GM12878 (cell line): ENCODE measurements at regions not wholly inside any gene's neighbourhood (a gene's known extent, or its start where the extent isn't known, plus 50 kb on each side); places are given as distances from the start of the nearest gene placed in this dataset.

ENCODE experiments used
- ATAC-seq: fragments of 200-7000 bp; cut with Tn5 transposase; 3 replicates; pipeline ENCODE4 v1.9.1; 2020; ENCODE audit warnings: mild to moderate bottlenecking, moderate library complexity
- BruUV-seq: library from RNA; stranded (reverse); fragments of 400-500 nt; replicated peaks from 2 replicates; lab custom pipeline; 2021; lab: Mats Ljungman, UMichigan
- CTCF ChIA-PET: fragments of 300-600 bp; sonication (Branson Sonifier 250); formaldehyde crosslinking; extraction: SDS; loops from one replicate; lab custom pipeline; 2021; ENCODE audit warnings: inconsistent platforms; lab: Yijun Ruan, JAX
- POLR2A ChIA-PET: fragments of 350-600 bp; formaldehyde crosslinking; extraction: SDS; loops from one replicate; lab custom pipeline; 2021; ENCODE audit warnings: inconsistent platforms; lab: Charles Lee
- RAD21 ChIA-PET: fragments of 300-600 bp; sonication (Branson Sonifier 250); formaldehyde crosslinking; loops from one replicate; lab custom pipeline; 2023; ENCODE audit warnings: antibody characterized with exemption; ENCODE audit not compliant: unreplicated experiment; lab: Charles Lee
- SMC1A ChIA-PET: fragments of 300-600 bp; sonication (Branson Sonifier 250); formaldehyde crosslinking; loops from one replicate; lab custom pipeline; 2023; ENCODE audit not compliant: unreplicated experiment, uncharacterized antibody; lab: Charles Lee
- DNase-seq: peaks from one replicate; pipeline ENCODE4 v3.0.0-alpha.2; 2011; ENCODE audit warnings: low read depth, low spot score
- FAIRE-seq: peaks from 3 replicates; lab custom pipeline; 2011; peaks lifted over from hg19 to GRCh38; lab: Jason Lieb, UNC
- H2AFZ ChIP-seq: 2 replicates; pipeline ENCODE4 v1.6.0; 2011; ENCODE audit warnings: low read depth, low read length, control low read depth; ENCODE audit not compliant: control insufficient read depth
- H3K27ac ChIP-seq: 2 replicates; pipeline ENCODE4 v1.5.1; 2011; ENCODE audit warnings: control low read depth; ENCODE audit not compliant: control insufficient read depth, insufficient read depth
- H3K27me3 ChIP-seq, 2 experiments: replicated peaks in 1 of 2; 2 replicates each; pipeline versions ENCODE4 v1.6.0 to v1.6.1; 2011; ENCODE audit warnings: low read length in 1 of 2; ENCODE audit not compliant: control insufficient read depth in 2 of 2, insufficient read depth in 2 of 2
- H3K36me3 ChIP-seq, 2 experiments: 2 replicates each; pipeline ENCODE4 v1.5.1; 2011; ENCODE audit warnings: low read length in 1 of 2; ENCODE audit not compliant: control insufficient read depth in 2 of 2, insufficient read depth in 2 of 2
- H3K4me1 ChIP-seq: 2 replicates; pipeline ENCODE4 v1.6.1; 2011; ENCODE audit warnings: mild to moderate bottlenecking, low read length, moderate library complexity, mixed read lengths; ENCODE audit not compliant: control insufficient read depth, insufficient read depth
- H3K4me2 ChIP-seq: 2 replicates; pipeline ENCODE4 v1.6.0; 2011; ENCODE audit warnings: control low read depth; ENCODE audit not compliant: control insufficient read depth, insufficient read depth
- H3K4me3 ChIP-seq: fragments of 200-600 bp; sonication (generic); 2 replicates; pipeline ENCODE4 v1.5.1; 2016
- H3K79me2 ChIP-seq: 2 replicates; pipeline ENCODE4 v1.6.0; 2011; ENCODE audit warnings: low read length; ENCODE audit not compliant: control insufficient read depth, insufficient read depth
- H3K9ac ChIP-seq: 2 replicates; pipeline ENCODE4 v1.8.0; 2011; ENCODE audit warnings: low read length, control low read depth, mixed read lengths; ENCODE audit not compliant: control insufficient read depth, insufficient read depth
- H3K9me3 ChIP-seq: replicated peaks from 3 replicates; pipeline ENCODE4 v1.5.1; 2011; ENCODE audit warnings: mild to moderate bottlenecking, low read length; ENCODE audit not compliant: control insufficient read depth, insufficient read depth
- H4K20me1 ChIP-seq: 2 replicates; pipeline ENCODE4 v1.6.0; 2011; ENCODE audit not compliant: control insufficient read depth, insufficient read depth
- ATF7 ChIP-seq: fragments of 450-650 bp; IDR thresholded peaks from 2 replicates; pipeline ENCODE4 v1.6.1; 2016; ENCODE audit warnings: low read depth, mild to moderate bottlenecking
- CTCF ChIP-seq, 3 experiments: IDR thresholded peaks in 2 of 3; conservative IDR thresholded peaks in 1 of 3; 2 replicates each; pipeline ENCODE4 v1.5.1; 2011; ENCODE audit warnings: low read depth in 3 of 3, low read length in 3 of 3, mild to moderate bottlenecking in 3 of 3, control low read depth in 2 of 3, moderate library complexity in 2 of 3, inconsistent platforms in 1 of 3, mixed read lengths in 1 of 3; ENCODE audit not compliant: control insufficient read depth in 2 of 3, insufficient read depth in 1 of 3; ENCODE audit errors: extremely low read depth in 1 of 3
- PML ChIP-seq: IDR thresholded peaks from 2 replicates; pipeline ENCODE4 v1.6.1; 2012; ENCODE audit warnings: low read length, inconsistent platforms
- RAD21 ChIP-seq: IDR thresholded peaks from 2 replicates; pipeline ENCODE4 v1.6.1; 2011; ENCODE audit warnings: mild to moderate bottlenecking, low read depth, low read length, moderate library complexity; ENCODE audit not compliant: insufficient read depth
- SMC3 ChIP-seq: IDR thresholded peaks from 2 replicates; pipeline ENCODE4 v1.6.1; 2011; ENCODE audit warnings: low read length, improper control_type of control experiment, borderline replicate concordance
- YY1 ChIP-seq: IDR thresholded peaks from 2 replicates; pipeline ENCODE4 v1.6.1; 2011; ENCODE audit warnings: low read depth, mild to moderate bottlenecking, low read length
- WGBS: methylation state at CpG from one replicate; pipeline ENCODE4 v1.1.6; 2016; ENCODE audit warnings: low lambda C conversion rate; ENCODE audit not compliant: insufficient replicate concordance, insufficient coverage; ENCODE audit errors: missing lambda C conversion rate; 5-methylcytosine and 5-hydroxymethylcytosine counted together
- in situ Hi-C: fragments of 300-500 bp; cut with MboI; formaldehyde crosslinking; loops from 9 replicates; pipeline ENCODE4 v1.14.3; 2018; ENCODE audit warnings: mixed read lengths
- intact Hi-C: fragments of 100-400 bp; cut with micrococcal nuclease; formaldehyde crosslinking; loops from one replicate; pipeline ENCODE4 v1.14.2; 2022; ENCODE audit not compliant: unreplicated experiment
- TF ChIP-seq, protein P1 (sequence below): IDR thresholded peaks from 2 replicates; pipeline ENCODE4 v1.6.1; 2012; ENCODE audit warnings: mild to moderate bottlenecking, low read depth, low read length

GRCh38 chr5:101590384-101590783 is 687.3 kb upstream of the ST8SIA4 start:
- SMC1A ChIA-PET: no interaction called here
- TF ChIP-seq SMC3 (peak; percentile 32; the same call in 1 of the 2 replicates), YY1 (no peak), CTCF (IDR thresholded peaks at IDR 0.05 in 2 of 3, conservative IDR thresholded peaks at IDR 0.05 in 1 of 3; ENCODE audit: control insufficient read depth in 2 of 3, extremely low read depth in 1 of 3, insufficient read depth in 1 of 3, low read depth in 3 of 3, low read length in 3 of 3) (peak; percentile 28 to 42 (median 42); a peak in 5 of 6 replicates), RAD21 (peak; percentile 55), PML (no peak), ATF7 (no peak)
- TF ChIP-seq, protein P1, sequence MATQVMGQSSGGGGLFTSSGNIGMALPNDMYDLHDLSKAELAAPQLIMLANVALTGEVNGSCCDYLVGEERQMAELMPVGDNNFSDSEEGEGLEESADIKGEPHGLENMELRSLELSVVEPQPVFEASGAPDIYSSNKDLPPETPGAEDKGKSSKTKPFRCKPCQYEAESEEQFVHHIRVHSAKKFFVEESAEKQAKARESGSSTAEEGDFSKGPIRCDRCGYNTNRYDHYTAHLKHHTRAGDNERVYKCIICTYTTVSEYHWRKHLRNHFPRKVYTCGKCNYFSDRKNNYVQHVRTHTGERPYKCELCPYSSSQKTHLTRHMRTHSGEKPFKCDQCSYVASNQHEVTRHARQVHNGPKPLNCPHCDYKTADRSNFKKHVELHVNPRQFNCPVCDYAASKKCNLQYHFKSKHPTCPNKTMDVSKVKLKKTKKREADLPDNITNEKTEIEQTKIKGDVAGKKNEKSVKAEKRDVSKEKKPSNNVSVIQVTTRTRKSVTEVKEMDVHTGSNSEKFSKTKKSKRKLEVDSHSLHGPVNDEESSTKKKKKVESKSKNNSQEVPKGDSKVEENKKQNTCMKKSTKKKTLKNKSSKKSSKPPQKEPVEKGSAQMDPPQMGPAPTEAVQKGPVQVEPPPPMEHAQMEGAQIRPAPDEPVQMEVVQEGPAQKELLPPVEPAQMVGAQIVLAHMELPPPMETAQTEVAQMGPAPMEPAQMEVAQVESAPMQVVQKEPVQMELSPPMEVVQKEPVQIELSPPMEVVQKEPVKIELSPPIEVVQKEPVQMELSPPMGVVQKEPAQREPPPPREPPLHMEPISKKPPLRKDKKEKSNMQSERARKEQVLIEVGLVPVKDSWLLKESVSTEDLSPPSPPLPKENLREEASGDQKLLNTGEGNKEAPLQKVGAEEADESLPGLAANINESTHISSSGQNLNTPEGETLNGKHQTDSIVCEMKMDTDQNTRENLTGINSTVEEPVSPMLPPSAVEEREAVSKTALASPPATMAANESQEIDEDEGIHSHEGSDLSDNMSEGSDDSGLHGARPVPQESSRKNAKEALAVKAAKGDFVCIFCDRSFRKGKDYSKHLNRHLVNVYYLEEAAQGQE: no peak
- TF ChIP-seq, all 136 proteins: peak for 3
- DNase-seq (no peak), FAIRE-seq (no peak), ATAC-seq (peak; percentile 63)
- BruUV-seq: no TSS peak
- no peak overlapping the region for H2AFZ ChIP-seq
- no peaks in the 10 kb centered on the region for H3K79me2 ChIP-seq
- 0% methylated on average over 1 of the region's 1 CpG for WGBS
- in situ Hi-C loops (no loop called here), intact Hi-C loops (loop anchor here (2.0 to 5.0 kb wide), 2 partner anchors 1112 to 1158 kb away; no protein-coding TSS in a partner anchor)
- H3K4me3 ChIP-seq: no peak overlapping the region
- H3K27ac ChIP-seq: no peak overlapping the region
- ChIA-PET POLR2A (no interaction called here), CTCF (interaction anchor here (0.8 to 1.0 kb wide), 2 partner anchors 12 to 1145 kb away, joined by 3 to 4 read pairs; no protein-coding TSS in a partner anchor), RAD21 (no interaction called here)
- no peaks in the 10 kb centered on the region for H3K4me1 ChIP-seq
- no peak overlapping the region for H3K4me2 ChIP-seq
- H3K27me3 ChIP-seq: no peaks in the 10 kb centered on the region
- no peaks in the 10 kb centered on the region for H3K9me3 ChIP-seq
- H4K20me1 ChIP-seq: no peaks in the 10 kb centered on the region
- no peaks in the 10 kb centered on the region for H3K36me3 ChIP-seq
- H3K9ac ChIP-seq: no peak overlapping the region
